Activated naive CD4-positive, alpha-beta T cell treated with anti-CD3 and anti-CD28 coated beads, Interleukin-2, amount 50 U/mL, for 16 hours (primary cell): ENCODE measurements at regions not wholly inside any gene's neighbourhood (a gene's known extent, or its start where the extent isn't known, plus 50 kb on each side); places are given as distances from the start of the nearest gene placed in this dataset.

ENCODE experiments used
- DNase-seq: peaks from one replicate; pipeline ENCODE4 v3.0.0-alpha.2; 2020

- no peak for DNase-seq
These were observed 219.7 kb downstream of the SEC61B start for GRCh38 chr9:99441829-99442228.

- no peak for DNase-seq
These were observed 223.3 kb downstream of the SEC61B start for GRCh38 chr9:99445371-99445891.

GRCh38 chr9:99445920-99446319 lies 223.8 kb downstream of the SEC61B start:
- no peak for DNase-seq

- no peak for DNase-seq
These were observed 225.9 kb downstream of the SEC61B start for GRCh38 chr9:99447951-99448350.

- no peak for DNase-seq
These were observed 227.6 kb downstream of the SEC61B start for GRCh38 chr9:99449726-99450125.

- DNase-seq: no peak
These were observed 229.1 kb downstream of the SEC61B start for GRCh38 chr9:99451112-99451606.

GRCh38 chr9:99457406-99457805 lies 235.3 kb downstream of the SEC61B start:
- no peak for DNase-seq

- no peak for DNase-seq
These were observed 235.9 kb downstream of the SEC61B start for GRCh38 chr9:99457981-99458380.

- DNase-seq: no peak
These were observed 237.8 kb downstream of the SEC61B start for GRCh38 chr9:99459919-99460318.

- no peak for DNase-seq
These were observed 241.0 kb downstream of the SEC61B start for GRCh38 chr9:99463131-99463530.

- DNase-seq: no peak
These were observed 242.5 kb downstream of the SEC61B start for GRCh38 chr9:99464568-99464967.

- DNase-seq: no peak
These were observed 243.3 kb downstream of the SEC61B start for GRCh38 chr9:99465231-99465907.

GRCh38 chr9:99466104-99466503 lies 244.0 kb downstream of the SEC61B start:
- no peak for DNase-seq

GRCh38 chr9:99466781-99467180 lies 244.7 kb downstream of the SEC61B start:
- DNase-seq: no peak

GRCh38 chr9:99471033-99471432 lies 249.0 kb downstream of the SEC61B start:
- no peak for DNase-seq

- no peak for DNase-seq
These were observed 250.3 kb downstream of the SEC61B start for GRCh38 chr9:99472240-99472915.

- no peak for DNase-seq
These were observed 250.8 kb downstream of the SEC61B start for GRCh38 chr9:99472916-99473245.

GRCh38 chr9:99474186-99474585 lies 252.1 kb downstream of the SEC61B start:
- DNase-seq: no peak

GRCh38 chr9:99475401-99476065 lies 253.5 kb downstream of the SEC61B start:
- no peak for DNase-seq

GRCh38 chr9:99478469-99479027 lies 256.5 kb downstream of the SEC61B start:
- no peak for DNase-seq

GRCh38 chr9:99479929-99480328 lies 257.8 kb downstream of the SEC61B start:
- no peak for DNase-seq

GRCh38 chr9:99485459-99485858 lies 263.4 kb downstream of the SEC61B start:
- DNase-seq: no peak

GRCh38 chr9:99486684-99487083 lies 264.6 kb downstream of the SEC61B start:
- DNase-seq: no peak
